ENCODE measurements at regions not wholly inside any gene's neighbourhood (a gene's known extent, or its start where the extent isn't known, plus 50 kb on each side); places are given as distances from the start of the nearest gene placed in this dataset.
A peak's percentile ranks its signal among the peaks of the same experiment; 100 is the strongest.

- DNase-seq = no peak
Measured at GRCh38 chr4:14260591-14260990, 633.1 kb upstream of the BOD1L1 start.

- DNase-seq = no peak
Measured at GRCh38 chr4:14262221-14262620, 634.7 kb upstream of the BOD1L1 start.

- no peak for DNase-seq
Measured at GRCh38 chr4:14264437-14264836, 636.9 kb upstream of the BOD1L1 start.

GRCh38 chr4:14265651-14266050 is 638.1 kb upstream of the BOD1L1 start:
- DNase-seq = no peak

GRCh38 chr4:14267373-14268060 is 640.0 kb upstream of the BOD1L1 start:
- DNase-seq = no peak

GRCh38 chr4:14269824-14270223 is 642.3 kb upstream of the BOD1L1 start:
- peak; percentile 78 to 92 (median 84) for DNase-seq

- peak in 1 of 4 experiments; percentile 6 for DNase-seq
Measured at GRCh38 chr4:14272206-14272605, 644.7 kb upstream of the BOD1L1 start.

- DNase-seq = peak; percentile 54 to 90 (median 76)
Measured at GRCh38 chr4:14277505-14277904, 650.0 kb upstream of the BOD1L1 start.

- DNase-seq = no peak
Measured at GRCh38 chr4:14280567-14280966, 653.0 kb upstream of the BOD1L1 start.

DNA sequence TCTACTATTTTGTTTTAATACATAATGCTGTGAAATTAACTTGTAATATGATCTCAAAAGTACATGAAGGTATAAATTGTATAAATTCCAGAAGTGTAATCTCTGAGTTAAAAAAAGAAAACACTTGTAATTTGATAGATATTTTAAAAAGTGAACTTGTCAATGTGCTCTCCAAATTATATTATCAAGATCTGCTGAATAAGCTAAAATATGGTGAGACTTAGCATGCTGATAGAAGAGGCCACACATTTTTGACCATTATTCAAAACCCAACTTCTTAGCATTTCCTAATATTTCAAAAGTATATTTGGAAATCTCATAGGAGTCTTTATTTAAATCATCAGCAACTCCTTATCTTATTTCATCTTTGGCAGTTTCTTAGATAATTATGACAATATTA is 657.1 kb upstream of the BOD1L1 start:
- no peak for DNase-seq

DNA sequence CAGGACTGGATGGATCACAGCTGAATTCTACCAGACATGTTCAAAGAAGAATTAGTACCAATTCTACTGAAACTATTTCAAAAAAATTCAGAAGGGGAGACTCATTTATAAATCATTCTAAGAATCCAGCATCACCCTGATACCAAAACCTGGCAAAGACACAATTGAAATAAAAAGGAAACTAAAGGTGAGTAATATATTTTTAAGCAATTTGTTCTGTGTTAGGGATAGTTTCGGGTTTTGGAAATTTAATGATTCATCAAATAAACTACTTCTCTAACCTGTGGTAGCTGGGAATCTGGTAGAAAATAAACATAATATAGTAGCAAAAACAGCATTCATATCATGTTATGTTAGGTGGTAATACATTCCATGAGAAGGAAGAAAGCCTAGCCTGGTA is 662.2 kb upstream of the BOD1L1 start:
- no peak for DNase-seq

DNA sequence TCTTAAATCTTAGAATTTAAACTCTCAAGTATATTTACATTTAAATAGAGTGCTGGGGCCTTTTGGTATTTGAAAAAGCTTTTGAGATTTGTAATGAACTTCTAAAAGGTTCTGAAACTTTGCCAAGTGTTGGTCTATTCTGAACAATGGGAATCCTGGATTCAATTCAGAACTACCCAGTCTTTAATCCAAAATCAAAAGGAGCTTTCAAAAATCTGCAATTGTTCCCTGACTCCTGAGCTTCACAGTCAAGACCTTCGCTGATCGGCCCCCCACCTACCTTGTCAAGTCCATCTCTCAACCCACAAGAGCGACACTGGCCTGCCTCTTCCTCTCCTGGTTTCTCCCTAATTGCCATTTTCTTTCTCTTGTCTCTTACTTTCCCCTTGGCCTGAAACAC is 666.1 kb upstream of the BOD1L1 start:
- DNase-seq = no peak

- no peak for DNase-seq
Measured at GRCh38 chr4:14294611-14295010, 667.1 kb upstream of the BOD1L1 start.

GRCh38 chr4:14299166-14299565 is 671.6 kb upstream of the BOD1L1 start:
- no peak for DNase-seq

GRCh38 chr4:14302021-14302420 is 674.5 kb upstream of the BOD1L1 start:
- no peak for DNase-seq

DNA sequence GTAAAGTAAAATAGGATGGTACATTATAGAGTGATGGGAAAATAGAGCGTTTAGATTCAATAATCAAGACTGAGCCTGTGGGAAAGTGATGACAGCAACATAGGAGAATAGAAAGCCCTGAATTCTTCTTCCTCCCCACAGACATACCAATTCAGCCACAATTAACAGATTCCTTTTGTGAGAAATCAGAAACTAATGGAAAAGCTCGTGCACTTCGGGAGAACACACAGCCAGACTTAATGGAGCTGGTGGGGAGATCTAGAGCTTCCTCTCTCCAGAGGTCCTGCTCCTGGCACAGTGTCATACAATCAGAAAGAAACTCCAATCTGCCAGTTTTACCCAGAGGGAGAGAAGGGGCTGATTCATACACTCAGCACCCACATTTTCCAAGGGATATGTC is 676.3 kb upstream of the BOD1L1 start:
- DNase-seq = no peak

DNA sequence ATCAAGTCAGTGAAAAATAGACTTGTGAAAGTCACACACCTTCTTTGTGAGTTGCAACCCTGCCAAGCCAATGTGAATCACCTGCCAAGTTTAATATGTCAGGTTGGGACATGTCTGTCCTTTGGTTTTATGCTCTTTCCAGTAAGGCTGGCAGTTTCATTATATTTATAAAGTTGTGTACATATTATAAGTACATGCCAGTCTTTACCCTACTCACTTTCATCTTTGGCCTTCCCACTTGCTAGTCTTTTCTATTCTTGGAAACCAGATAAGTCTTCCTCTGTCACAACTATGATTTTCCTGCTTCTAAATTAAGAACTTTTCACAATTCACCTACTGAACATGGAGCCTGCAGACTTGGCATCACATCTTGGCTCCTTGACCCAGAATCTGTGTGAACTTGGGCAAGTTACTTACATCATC is 680.7 kb upstream of the BOD1L1 start:
- DNase-seq = no peak

GRCh38 chr4:14309431-14309830 is 681.9 kb upstream of the BOD1L1 start:
- peak; percentile 73 to 90 (median 84) for DNase-seq

GRCh38 chr4:14313757-14314156 is 686.2 kb upstream of the BOD1L1 start:
- no peak for DNase-seq

DNA sequence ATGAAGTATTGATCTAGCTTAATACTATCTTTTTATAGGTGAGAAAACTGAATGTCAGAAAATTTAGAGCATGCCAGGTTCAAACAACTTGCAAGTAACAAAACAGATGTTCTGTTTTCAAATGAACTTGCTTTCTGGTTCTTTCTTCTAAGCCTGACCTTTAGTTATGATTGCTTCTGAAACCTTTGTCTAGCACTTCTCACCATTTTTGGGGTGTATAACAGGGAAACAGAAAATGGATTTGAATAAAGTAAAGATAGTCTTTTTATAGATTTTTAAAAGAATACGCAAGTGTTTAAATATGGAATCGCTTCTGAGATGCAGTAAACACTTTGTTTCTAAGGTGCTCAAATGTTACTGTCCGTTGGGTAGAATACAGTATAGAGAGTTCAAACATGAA is 687.2 kb upstream of the CPEB2 start:
- no peak for DNase-seq

DNA sequence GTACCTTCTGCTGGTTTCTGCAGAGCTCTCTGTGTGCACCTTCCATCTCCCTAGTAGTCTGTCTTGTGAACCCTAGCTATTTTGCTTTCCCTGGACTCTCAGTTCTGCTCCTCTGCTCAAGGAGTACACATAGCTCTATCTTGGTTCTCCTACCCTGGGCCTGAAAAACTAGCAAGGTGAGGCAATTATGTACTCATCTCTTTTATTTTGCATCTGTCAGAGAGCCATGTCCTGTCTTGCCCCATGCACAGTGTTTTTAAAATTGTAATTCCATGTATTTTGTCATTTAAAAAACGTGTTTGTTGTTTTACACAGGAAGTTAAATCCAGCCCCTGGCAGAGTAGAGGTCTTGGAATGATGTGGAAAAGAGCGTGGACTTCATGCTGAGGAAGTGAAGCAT is 684.9 kb upstream of the CPEB2 start:
- DNase-seq = no peak

DNA sequence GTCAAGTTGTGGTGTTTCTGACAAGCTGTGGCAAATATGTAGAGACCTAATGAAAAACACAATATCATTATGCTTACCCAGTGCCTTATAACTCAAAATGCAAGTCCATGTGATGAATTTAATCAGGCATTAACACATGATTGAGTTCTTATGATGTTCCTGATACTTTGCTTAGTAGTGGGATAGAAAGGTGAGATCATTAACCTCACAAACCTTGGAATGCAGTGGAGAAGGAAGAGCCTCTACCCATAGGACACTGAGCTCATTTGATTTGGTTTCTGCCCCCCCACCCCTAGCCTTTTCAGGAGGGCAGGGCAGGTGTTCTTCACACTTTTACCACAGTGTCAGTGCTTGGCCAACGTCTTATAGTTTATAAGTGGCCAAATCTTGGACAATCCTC is 683.6 kb upstream of the CPEB2 start:
- DNase-seq = no peak

- peak in 3 of 4 experiments; percentile 13 to 33 (median 25) for DNase-seq
Measured at GRCh38 chr4:14321723-14322122, 680.6 kb upstream of the CPEB2 start.

DNA sequence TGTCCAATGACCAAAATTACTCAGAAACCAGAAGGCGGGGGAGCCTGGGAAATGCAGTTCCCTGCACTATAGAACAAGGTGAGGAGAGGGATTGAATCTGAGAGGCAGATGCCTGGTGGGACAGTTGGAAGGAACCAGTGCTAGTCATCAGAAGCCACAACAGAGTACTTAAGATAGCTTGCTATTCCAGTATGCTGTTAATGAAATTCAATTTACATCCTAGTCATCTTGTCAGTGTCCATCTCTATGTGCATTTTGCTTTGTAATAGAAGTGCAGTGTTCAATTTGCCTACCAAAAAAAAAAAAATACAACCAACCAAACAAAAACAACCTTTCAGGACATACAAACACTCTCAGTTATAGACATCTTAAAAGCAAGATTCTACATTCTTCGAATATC is 679.1 kb upstream of the CPEB2 start:
- no peak for DNase-seq

DNA sequence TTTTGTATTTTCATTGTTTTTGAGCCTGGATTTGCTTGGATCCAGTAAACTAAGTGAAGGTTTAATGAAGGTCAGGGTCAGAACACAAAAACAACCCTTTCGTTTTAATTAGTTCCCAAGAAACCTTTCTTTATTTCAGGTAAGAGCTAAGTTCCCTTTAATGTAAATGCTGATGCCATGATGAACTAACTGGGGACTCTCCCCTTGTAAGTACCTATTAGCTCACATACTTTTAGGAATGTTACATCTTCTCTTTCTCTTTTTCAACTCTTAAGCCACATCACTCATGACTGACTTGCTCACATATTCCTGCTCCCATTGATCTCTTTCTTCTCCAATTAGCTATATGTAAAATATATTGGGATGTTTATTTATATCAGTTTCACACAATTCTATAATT is 673.1 kb upstream of the CPEB2 start:
- no peak for DNase-seq

Measured in suppressor macrophage (primary cell).